ENCODE measurements at regions not wholly inside any gene's neighbourhood (a gene's known extent, or its start where the extent isn't known, plus 50 kb on each side); places are given as distances from the start of the nearest gene placed in this dataset.

DNA sequence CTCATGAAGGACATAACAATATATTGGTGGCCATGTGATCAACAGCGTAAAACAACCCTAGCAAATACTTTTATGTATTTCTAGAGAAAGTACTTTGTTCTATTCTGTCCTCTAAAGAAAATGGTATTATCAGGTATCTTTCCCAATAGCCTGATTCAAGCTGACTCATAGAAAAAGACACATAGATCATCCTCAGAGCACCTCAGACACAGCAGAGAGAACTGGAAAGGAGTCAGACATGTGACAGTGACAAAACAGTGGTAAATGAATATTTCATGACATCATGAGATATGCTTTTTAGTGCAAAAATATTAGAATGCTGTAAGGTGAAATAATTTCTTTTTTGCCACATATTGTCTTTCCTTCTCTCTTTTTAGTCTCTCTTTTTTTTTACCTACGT lies 1355.0 kb upstream of the MAP3K7 start:
- Histone ChIP-seq H3K4me2 (ENCODE audit: extremely low read depth, insufficient read depth, low read length) (no peak overlapping the region), H2AFZ (ENCODE audit: low read length) (no peak overlapping the region), H4K20me1 (ENCODE audit: control insufficient read depth, extremely low read depth, insufficient read depth, low read length) (no peaks in the 10 kb centered on the region), H3K4me1 (ENCODE audit: control insufficient read depth, extremely low read depth, insufficient read depth, low read length) (no peaks in the 10 kb centered on the region), H3K4me3 (replicated peaks in 1 of 4; ENCODE audit: control extremely low read depth in 1 of 4, insufficient read depth in 1 of 4, low read depth in 3 of 4, low read length in 4 of 4) (no peak overlapping the region), H3K9me3 (ENCODE audit: control insufficient read depth, insufficient read depth, low read depth, low read length) (no peaks in the 10 kb centered on the region), H3K36me3 (ENCODE audit: control insufficient read depth, insufficient read depth, low read length) (no peaks in the 10 kb centered on the region), H3K9ac (ENCODE audit: insufficient read depth, low read length) (no peak overlapping the region), H3K79me2 (ENCODE audit: control insufficient read depth, insufficient read depth, low read length) (no peaks in the 10 kb centered on the region), H3K27ac (ENCODE audit: insufficient read depth, low read length) (no peak overlapping the region), H3K27me3 (ENCODE audit: control insufficient read depth, insufficient read depth, low read length) (no peaks in the 10 kb centered on the region)
- no peak for DNase-seq (ENCODE audit: low read depth in 2 of 2)
- no peak for TF ChIP-seq EZH2 (IDR thresholded peaks at IDR 0.05; ENCODE audit: low read length, missing control alignments)
- TF ChIP-seq, protein P1, sequence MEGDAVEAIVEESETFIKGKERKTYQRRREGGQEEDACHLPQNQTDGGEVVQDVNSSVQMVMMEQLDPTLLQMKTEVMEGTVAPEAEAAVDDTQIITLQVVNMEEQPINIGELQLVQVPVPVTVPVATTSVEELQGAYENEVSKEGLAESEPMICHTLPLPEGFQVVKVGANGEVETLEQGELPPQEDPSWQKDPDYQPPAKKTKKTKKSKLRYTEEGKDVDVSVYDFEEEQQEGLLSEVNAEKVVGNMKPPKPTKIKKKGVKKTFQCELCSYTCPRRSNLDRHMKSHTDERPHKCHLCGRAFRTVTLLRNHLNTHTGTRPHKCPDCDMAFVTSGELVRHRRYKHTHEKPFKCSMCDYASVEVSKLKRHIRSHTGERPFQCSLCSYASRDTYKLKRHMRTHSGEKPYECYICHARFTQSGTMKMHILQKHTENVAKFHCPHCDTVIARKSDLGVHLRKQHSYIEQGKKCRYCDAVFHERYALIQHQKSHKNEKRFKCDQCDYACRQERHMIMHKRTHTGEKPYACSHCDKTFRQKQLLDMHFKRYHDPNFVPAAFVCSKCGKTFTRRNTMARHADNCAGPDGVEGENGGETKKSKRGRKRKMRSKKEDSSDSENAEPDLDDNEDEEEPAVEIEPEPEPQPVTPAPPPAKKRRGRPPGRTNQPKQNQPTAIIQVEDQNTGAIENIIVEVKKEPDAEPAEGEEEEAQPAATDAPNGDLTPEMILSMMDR (conservative IDR thresholded peaks at IDR 0.05 in 1 of 2, IDR thresholded peaks at IDR 0.05 in 1 of 2; ENCODE audit: low read depth in 1 of 2, low read length in 2 of 2): no peak

DNA sequence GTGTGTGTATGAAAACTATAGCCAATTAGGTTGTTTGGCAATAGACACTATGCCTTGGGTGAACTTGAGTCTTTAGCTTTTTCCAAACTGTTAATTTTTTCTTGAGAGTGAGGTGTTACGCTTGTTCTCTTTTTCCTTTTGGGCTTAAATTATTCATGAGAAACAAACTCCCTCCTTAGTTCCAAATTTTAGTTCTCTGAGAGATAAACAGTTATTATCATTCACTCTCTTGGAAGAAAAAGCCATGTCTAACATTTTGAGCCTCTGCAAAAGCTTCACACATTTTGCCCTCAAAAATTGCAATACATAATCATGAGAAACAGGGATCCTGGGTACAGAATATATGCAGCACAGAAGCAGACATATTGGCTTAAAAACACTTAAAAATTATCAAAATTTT lies 1353.9 kb upstream of the MAP3K7 start:
- TF ChIP-seq EZH2 (IDR thresholded peaks at IDR 0.05; ENCODE audit: low read length, missing control alignments): no peak
- TF ChIP-seq, protein P1 (conservative IDR thresholded peaks at IDR 0.05 in 1 of 2, IDR thresholded peaks at IDR 0.05 in 1 of 2; ENCODE audit: low read depth in 1 of 2, low read length in 2 of 2): no peak
- no peak overlapping the region for H3K9ac ChIP-seq (ENCODE audit: insufficient read depth, low read length)
- H3K79me2 ChIP-seq (ENCODE audit: control insufficient read depth, insufficient read depth, low read length): no peaks in the 10 kb centered on the region
- H3K27ac ChIP-seq (ENCODE audit: insufficient read depth, low read length): no peak overlapping the region
- no peaks in the 10 kb centered on the region for H3K27me3 ChIP-seq (ENCODE audit: control insufficient read depth, insufficient read depth, low read length)
- no peaks in the 10 kb centered on the region for H4K20me1 ChIP-seq (ENCODE audit: control insufficient read depth, extremely low read depth, insufficient read depth, low read length)
- no peaks in the 10 kb centered on the region for H3K9me3 ChIP-seq (ENCODE audit: control insufficient read depth, insufficient read depth, low read depth, low read length)
- H2AFZ ChIP-seq (ENCODE audit: low read length): no peak overlapping the region
- H3K36me3 ChIP-seq (ENCODE audit: control insufficient read depth, insufficient read depth, low read length): no peaks in the 10 kb centered on the region
- no peak for DNase-seq (ENCODE audit: low read depth in 2 of 2)
- no peak overlapping the region for H3K4me2 ChIP-seq (ENCODE audit: extremely low read depth, insufficient read depth, low read length)
- no peak overlapping the region for H3K4me3 ChIP-seq (replicated peaks in 1 of 4; ENCODE audit: control extremely low read depth in 1 of 4, insufficient read depth in 1 of 4, low read depth in 3 of 4, low read length in 4 of 4)
- no peaks in the 10 kb centered on the region for H3K4me1 ChIP-seq (ENCODE audit: control insufficient read depth, extremely low read depth, insufficient read depth, low read length)

DNA sequence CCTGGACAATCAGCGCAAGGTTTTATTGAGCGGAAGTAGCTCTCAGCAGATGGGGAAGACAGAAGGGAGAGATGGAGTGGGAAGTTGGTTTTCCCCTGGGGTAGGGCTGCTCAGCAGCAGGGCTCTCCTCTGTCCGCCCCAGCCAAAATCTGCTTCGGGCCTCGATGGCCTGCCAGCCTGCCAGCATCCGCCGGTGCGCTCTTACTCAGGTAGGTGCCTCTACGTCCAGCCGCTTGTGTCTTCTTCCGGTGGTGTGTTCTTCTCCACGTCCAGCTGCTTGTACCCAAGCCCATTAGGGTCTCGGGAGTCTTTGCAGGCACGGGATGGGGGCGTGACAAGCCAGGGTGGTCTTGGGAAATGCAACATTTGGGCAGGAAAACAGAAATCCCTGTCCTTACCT lies 1340.0 kb upstream of the MAP3K7 start:
- TF ChIP-seq, protein P1 (conservative IDR thresholded peaks at IDR 0.05 in 1 of 2, IDR thresholded peaks at IDR 0.05 in 1 of 2; ENCODE audit: low read depth in 1 of 2, low read length in 2 of 2): no peak
- no peak for TF ChIP-seq EZH2 (IDR thresholded peaks at IDR 0.05; ENCODE audit: low read length, missing control alignments)
- no peak overlapping the region for H3K9ac ChIP-seq (ENCODE audit: insufficient read depth, low read length)
- H3K36me3 ChIP-seq (ENCODE audit: control insufficient read depth, insufficient read depth, low read length): no peaks in the 10 kb centered on the region
- DNase-seq (ENCODE audit: low read depth in 2 of 2): no peak
- H3K27me3 ChIP-seq (ENCODE audit: control insufficient read depth, insufficient read depth, low read length): no peaks in the 10 kb centered on the region
- no peaks in the 10 kb centered on the region for H4K20me1 ChIP-seq (ENCODE audit: control insufficient read depth, extremely low read depth, insufficient read depth, low read length)
- no peak overlapping the region for H2AFZ ChIP-seq (ENCODE audit: low read length)
- no peaks in the 10 kb centered on the region for H3K79me2 ChIP-seq (ENCODE audit: control insufficient read depth, insufficient read depth, low read length)
- H3K4me2 ChIP-seq (ENCODE audit: extremely low read depth, insufficient read depth, low read length): no peak overlapping the region
- H3K27ac ChIP-seq (ENCODE audit: insufficient read depth, low read length): no peak overlapping the region
- H3K9me3 ChIP-seq (ENCODE audit: control insufficient read depth, insufficient read depth, low read depth, low read length): no peaks in the 10 kb centered on the region
- no peak overlapping the region for H3K4me3 ChIP-seq (replicated peaks in 1 of 4; ENCODE audit: control extremely low read depth in 1 of 4, insufficient read depth in 1 of 4, low read depth in 3 of 4, low read length in 4 of 4)
- no peaks in the 10 kb centered on the region for H3K4me1 ChIP-seq (ENCODE audit: control insufficient read depth, extremely low read depth, insufficient read depth, low read length)

Data from fibroblast of lung (primary cell).